Mesodermal cell (in vitro differentiated cells): ENCODE measurements at regions not wholly inside any gene's neighbourhood (a gene's known extent, or its start where the extent isn't known, plus 50 kb on each side); places are given as distances from the start of the nearest gene placed in this dataset.

Experiments
- H3K27ac ChIP-seq: 2 replicates; pipeline ENCODE4 v1.7.0; 2013; ENCODE audit warnings: mild to moderate bottlenecking, low read depth, low read length, moderate library complexity; ENCODE audit not compliant: severe bottlenecking
- H3K36me3 ChIP-seq: 2 replicates; pipeline ENCODE4 v1.7.1; 2013; ENCODE audit warnings: mild to moderate bottlenecking, low read length, moderate library complexity; ENCODE audit not compliant: control insufficient read depth, insufficient read depth
- H3K4me1 ChIP-seq: one replicate; pipeline ENCODE4 v1.7.1; 2013; ENCODE audit warnings: mild to moderate bottlenecking, low read length; ENCODE audit not compliant: insufficient read depth, control insufficient read depth, poor library complexity, severe bottlenecking
- H3K4me3 ChIP-seq: 2 replicates; pipeline ENCODE4 v1.7.0; 2013; ENCODE audit warnings: low read length, control low read depth, mild to moderate bottlenecking; ENCODE audit not compliant: insufficient read depth, poor library complexity, severe bottlenecking; ENCODE audit errors: extremely low read depth
- H3K9me3 ChIP-seq: 2 replicates; pipeline ENCODE4 v1.7.1; 2013; ENCODE audit warnings: mild to moderate bottlenecking, low read length, moderate library complexity; ENCODE audit not compliant: control insufficient read depth
- WGBS, 2 experiments: methylation state at CpG; one replicate each; pipeline ENCODE4 v1.1.5; 2013; ENCODE audit warnings: missing lambda C conversion rate in 2 of 2; ENCODE audit not compliant: insufficient coverage in 2 of 2; 5-methylcytosine and 5-hydroxymethylcytosine counted together

DNA sequence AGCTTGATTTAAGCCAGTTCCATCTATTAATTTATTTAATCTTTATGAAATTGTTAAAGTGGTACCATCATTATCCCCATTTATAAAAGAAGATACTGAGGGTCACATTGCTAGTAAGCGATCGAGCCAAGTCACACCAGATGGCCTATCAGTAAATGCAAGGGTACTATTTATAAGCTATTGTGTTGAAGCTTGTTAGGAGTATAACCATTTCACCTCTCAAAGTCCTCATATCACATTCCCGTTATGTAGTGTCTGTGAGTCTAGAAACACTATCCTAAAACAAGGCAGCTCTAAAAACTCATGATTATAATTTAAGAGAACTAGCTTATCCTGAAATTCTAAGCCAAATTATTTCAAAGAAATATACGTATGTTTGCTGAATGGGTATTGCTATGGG lies 1161.8 kb downstream of the EFNA5 start:
- no CpG with 5 or more reads among the region's 4 CpGs for WGBS, 2 experiments
- Histone ChIP-seq H3K27ac (no peak overlapping the region), H3K36me3 (no peaks in the 10 kb centered on the region), H3K4me1 (no peaks in the 10 kb centered on the region), H3K4me3 (no peak overlapping the region), H3K9me3 (no peaks in the 10 kb centered on the region)

DNA sequence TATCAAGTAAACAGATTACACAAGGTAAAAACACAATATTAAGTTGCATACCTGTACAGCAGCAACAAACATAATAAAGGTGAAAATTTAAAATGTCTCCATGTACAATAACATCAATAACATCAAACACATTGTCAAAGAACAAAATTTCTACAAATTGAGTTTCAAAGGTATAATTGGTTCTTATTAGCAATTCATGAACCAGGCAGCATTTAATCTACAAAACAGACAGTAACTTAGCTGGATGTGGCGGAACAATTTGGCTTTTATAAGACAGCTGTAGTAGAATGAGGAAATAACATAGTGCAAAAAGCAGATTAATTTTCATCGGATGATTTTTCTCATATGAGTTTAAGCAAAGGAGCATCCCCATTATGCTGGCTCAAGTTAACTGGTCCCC lies 1176.8 kb downstream of the EFNA5 start:
- WGBS, 2 experiments: 100% methylated on average over 1 of the region's 2 CpGs
- Histone ChIP-seq H3K4me3 (no peak overlapping the region), H3K4me1 (no peaks in the 10 kb centered on the region), H3K9me3 (no peaks in the 10 kb centered on the region), H3K27ac (no peak overlapping the region), H3K36me3 (no peaks in the 10 kb centered on the region)

DNA sequence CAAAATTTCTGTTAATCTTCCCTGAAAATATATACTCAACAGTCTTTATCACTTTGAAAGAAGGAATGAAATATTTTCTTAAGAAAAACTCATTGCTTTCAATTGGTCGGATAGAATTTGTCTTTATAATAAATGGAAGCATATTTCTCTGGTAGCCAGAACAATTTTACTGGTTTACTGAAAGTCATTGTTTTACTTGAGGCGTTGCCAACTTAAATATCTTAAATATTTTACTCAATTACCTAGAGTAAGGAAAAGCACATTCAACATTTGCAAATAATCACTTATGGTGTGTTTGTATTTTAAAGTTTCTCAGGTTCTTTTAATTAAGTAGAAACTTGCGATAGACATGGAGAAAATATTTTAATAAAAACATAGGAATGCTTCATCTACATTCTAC lies 1181.7 kb downstream of the EFNA5 start:
- H3K4me1 ChIP-seq: no peaks in the 10 kb centered on the region
- no peaks in the 10 kb centered on the region for H3K9me3 ChIP-seq
- H3K27ac ChIP-seq: no peak overlapping the region
- WGBS, 2 experiments: no CpG with 5 or more reads among the region's 3 CpGs
- no peaks in the 10 kb centered on the region for H3K36me3 ChIP-seq
- no peak overlapping the region for H3K4me3 ChIP-seq

DNA sequence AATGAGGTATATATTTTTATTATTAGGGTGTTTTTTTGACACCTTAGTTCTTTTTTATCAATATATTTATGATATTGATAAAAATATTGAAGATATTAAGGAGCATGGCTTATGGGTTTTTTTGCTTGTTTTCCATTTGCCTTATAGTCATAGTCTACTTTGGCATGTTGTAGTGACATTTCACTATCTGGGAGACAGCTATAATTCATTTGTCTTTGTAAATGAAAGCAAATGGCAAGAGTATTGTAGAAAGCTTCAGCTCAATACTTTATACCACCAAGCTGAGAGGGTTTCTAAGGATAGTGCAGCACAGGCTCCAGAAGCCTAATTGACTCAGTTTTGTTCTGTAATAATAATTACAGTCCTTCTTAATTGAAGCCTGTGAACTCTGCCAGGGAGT lies 1182.3 kb downstream of the EFNA5 start:
- no peaks in the 10 kb centered on the region for H3K36me3 ChIP-seq
- H3K4me3 ChIP-seq: no peak overlapping the region
- no peaks in the 10 kb centered on the region for H3K4me1 ChIP-seq
- no peak overlapping the region for H3K27ac ChIP-seq
- H3K9me3 ChIP-seq: no peaks in the 10 kb centered on the region

DNA sequence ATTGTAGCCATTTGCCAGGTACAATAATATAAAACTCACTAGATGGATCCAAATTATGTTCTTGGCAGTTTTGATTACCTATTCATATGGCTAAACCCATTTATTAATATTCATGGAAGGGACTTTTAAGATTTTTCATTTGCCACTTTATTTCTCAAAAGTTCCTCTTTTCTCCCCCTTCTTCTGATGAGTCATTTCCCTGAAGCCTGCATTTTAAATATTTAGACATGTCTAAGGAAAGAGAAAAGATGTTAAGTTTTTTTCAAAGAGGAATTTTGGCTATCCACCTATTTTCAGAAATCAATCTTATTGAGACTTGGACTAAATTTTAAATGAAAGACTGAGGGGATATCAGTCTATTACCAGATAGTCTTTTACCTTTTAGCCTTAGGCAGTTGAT lies 1189.4 kb downstream of the EFNA5 start:
- Histone ChIP-seq H3K27ac (no peak overlapping the region), H3K36me3 (no peaks in the 10 kb centered on the region), H3K4me1 (no peaks in the 10 kb centered on the region), H3K4me3 (no peak overlapping the region), H3K9me3 (no peaks in the 10 kb centered on the region)

DNA sequence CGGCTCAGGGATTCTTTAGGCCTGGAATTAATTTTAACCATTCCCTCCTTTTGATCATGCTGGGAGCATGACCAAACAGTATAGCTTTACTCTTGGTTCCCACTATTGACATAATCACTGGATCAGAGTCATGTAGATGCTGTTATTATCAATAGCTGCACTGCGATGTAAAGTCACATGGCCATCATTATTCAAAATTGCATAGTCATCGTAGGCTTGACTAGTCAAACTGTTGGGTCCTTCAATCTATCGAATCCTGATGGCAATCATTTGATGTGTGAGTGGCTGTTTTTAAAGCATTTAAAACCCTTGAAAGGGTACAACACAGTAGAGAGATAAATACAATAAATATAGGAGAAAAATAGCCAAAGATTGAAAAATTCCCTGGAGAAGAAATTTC lies 1194.1 kb downstream of the EFNA5 start:
- Histone ChIP-seq H3K27ac (no peak overlapping the region), H3K36me3 (no peaks in the 10 kb centered on the region), H3K4me1 (no peaks in the 10 kb centered on the region), H3K4me3 (no peak overlapping the region), H3K9me3 (no peaks in the 10 kb centered on the region)
- WGBS, 2 experiments: 90 to 100% methylated on average over 1 to 3 of the region's 4 CpGs

DNA sequence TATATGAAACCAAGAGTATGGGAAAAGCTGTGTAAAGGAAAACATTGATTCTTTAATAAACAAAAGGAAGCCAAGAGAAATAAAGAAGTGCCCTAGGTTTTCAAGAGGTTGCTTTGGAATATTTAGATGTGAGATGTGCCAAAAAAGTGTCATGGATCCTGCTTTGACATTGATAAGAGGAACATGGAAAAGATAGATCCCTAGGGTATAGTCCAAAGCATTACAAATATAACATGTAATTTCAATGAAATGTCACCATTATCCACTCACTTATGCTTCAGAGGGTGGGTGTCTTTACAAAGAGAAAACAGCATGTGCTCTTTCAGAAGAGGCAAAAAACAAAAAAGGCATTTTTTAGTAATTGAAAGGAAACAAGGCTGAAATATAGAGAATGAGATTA lies 1196.7 kb downstream of the EFNA5 start:
- Histone ChIP-seq H3K27ac (no peak overlapping the region), H3K4me1 (no peaks in the 10 kb centered on the region), H3K9me3 (no peaks in the 10 kb centered on the region), H3K36me3 (no peaks in the 10 kb centered on the region), H3K4me3 (no peak overlapping the region)

DNA sequence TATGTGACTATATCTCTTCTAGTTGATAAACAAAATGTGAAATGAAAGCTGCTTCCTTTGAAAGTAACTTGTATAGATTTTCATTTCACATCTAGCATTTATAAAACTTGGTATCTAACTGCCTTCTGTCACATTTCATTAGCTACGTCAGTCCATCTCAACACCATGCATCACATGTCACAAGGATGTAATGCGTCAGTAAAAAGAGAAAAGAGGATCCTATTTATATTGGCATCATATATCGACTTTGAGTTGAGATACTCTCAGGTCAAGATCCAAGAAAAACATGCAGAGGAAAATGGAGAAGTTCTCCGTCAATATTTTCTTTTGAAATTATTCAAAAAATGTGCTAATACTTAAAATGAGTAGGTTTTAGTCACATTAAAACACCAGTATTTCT lies 1211.2 kb downstream of the EFNA5 start:
- WGBS, 2 experiments: 100% methylated on average over 2 of the region's 4 CpGs; no CpG with 5 or more reads in 1 of the 2 experiments
- Histone ChIP-seq H3K4me1 (no peaks in the 10 kb centered on the region), H3K27ac (no peak overlapping the region), H3K36me3 (no peaks in the 10 kb centered on the region), H3K4me3 (no peak overlapping the region), H3K9me3 (no peaks in the 10 kb centered on the region)

DNA sequence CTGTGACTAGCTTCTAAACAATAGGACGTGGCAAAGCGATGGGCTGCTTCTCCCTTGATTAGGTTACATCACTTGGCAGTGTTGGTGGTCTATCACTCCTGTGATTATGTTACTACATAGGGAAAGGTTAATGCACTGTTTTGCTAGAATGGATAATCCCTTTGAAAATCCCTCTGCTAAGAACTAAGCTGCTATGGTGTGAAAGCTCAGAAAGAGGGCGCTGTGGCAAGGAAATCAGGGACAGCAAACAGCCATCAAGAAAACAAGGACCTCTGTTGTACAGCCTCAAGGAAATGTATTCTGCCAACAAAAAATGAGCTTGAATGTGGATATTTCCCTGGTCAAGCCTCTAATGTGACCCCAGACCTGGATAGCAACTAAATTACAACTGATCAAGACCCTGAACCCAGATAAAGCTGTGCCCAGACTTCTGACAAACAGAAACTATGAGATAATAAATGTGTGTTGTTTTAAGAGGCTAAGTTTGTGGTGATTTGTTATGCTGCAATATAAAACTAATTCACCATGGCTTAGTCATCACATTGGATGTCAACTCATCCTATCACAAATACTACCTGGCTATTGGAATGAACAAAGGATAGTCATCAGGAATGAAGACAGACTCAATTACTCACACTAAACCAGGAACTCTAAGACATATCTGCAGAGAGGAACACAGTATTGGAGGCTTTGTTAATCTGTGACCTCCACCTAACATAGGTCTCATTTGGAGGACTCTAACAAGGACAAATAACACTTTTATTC lies 1215.9 kb downstream of the EFNA5 start:
- 20 to 50% methylated on average over 2 to 3 of the region's 3 CpGs for WGBS, 2 experiments
- Histone ChIP-seq H3K27ac (no peak overlapping the region), H3K36me3 (no peaks in the 10 kb centered on the region), H3K4me1 (no peaks in the 10 kb centered on the region), H3K4me3 (no peak overlapping the region), H3K9me3 (no peaks in the 10 kb centered on the region)

DNA sequence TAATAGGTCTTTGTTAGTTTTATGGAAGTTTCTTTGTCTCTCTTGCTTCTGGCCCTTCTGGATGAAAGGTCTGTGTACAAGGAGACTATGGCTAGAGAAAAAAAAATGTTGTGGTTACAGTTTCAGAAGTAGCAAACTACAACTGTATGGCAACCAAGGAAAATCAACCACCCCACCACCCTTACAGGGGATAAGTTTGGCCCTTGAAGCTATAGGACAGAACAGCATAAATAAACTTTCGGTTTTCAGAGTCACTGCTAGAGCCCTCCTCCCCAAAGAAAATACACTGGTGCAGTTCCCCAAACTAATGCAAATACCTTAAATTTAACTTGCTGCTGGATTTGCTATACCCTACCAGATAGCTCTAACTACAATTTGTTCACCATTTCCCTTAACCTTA lies 1216.7 kb downstream of the EFNA5 start:
- Histone ChIP-seq H3K36me3 (no peaks in the 10 kb centered on the region), H3K9me3 (no peaks in the 10 kb centered on the region), H3K4me3 (no peak overlapping the region), H3K4me1 (no peaks in the 10 kb centered on the region), H3K27ac (no peak overlapping the region)
- WGBS, 2 experiments: 88 to 100% methylated on average over 1 of the region's 1 CpG

DNA sequence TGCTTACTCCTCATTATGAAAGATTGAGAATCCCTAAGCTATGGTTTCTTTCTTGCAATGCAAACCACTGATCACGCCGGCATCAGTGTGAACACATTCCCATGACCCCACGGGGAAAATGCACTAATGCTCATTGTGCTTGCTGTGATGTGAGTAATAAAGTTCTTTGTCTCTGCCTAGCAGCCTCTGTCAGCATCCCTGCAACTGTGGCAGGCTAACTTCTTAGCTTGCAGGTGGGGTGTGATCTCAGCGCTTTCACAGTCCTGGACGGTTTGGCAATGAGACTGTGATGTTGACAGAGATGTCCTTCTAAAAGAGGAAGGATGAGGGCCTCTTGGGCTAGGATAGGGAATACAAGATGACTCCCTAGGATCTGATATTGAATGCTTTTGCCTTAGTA lies 1218.7 kb downstream of the EFNA5 start:
- H3K4me1 ChIP-seq: no peaks in the 10 kb centered on the region
- H3K36me3 ChIP-seq: no peaks in the 10 kb centered on the region
- 70 to 100% methylated on average over 2 of the region's 5 CpGs for WGBS, 2 experiments
- H3K9me3 ChIP-seq: no peaks in the 10 kb centered on the region
- no peak overlapping the region for H3K27ac ChIP-seq
- no peak overlapping the region for H3K4me3 ChIP-seq
